GM21526 (cell line): ENCODE measurements at regions not wholly inside any gene's neighbourhood (a gene's known extent, or its start where the extent isn't known, plus 50 kb on each side); places are given as distances from the start of the nearest gene placed in this dataset.
A peak's percentile ranks its signal among the peaks of the same experiment; 100 is the strongest.

Experiments used
- ATAC-seq: cut with Tn5 transposase; IDR thresholded peaks from one replicate; pipeline ENCODE4 v1.9.1; 2021; ENCODE audit warnings: moderate library complexity; ENCODE audit not compliant: unreplicated experiment, low FRiP score

GRCh38 chrX:120819126-120819525 is 56.5 kb downstream of the CT47B1 start:
- ATAC-seq, result no peak

- no peak for ATAC-seq
Observed at GRCh38 chrX:120813982-120814381, 61.7 kb downstream of the CT47B1 start.

- ATAC-seq, result no peak
Observed at GRCh38 chrX:120801426-120801825, 74.2 kb downstream of the CT47B1 start.

- ATAC-seq, result no peak
Observed at GRCh38 chrX:120797188-120797851, 78.3 kb downstream of the CT47B1 start.

GRCh38 chrX:120795301-120795700 is 80.4 kb downstream of the CT47B1 start:
- no peak for ATAC-seq

GRCh38 chrX:120794525-120794975 is 81.1 kb downstream of the CT47B1 start:
- no peak for ATAC-seq

- ATAC-seq, result no peak
Observed at GRCh38 chrX:120793098-120793497, 82.6 kb downstream of the CT47B1 start.

GRCh38 chrX:120791013-120791643 is 84.5 kb downstream of the CT47B1 start:
- ATAC-seq, result no peak

GRCh38 chrX:120790552-120790951 is 85.1 kb downstream of the CT47B1 start:
- no peak for ATAC-seq

GRCh38 chrX:120790118-120790517 is 85.5 kb downstream of the CT47B1 start:
- ATAC-seq, result peak; percentile 84

GRCh38 chrX:120781403-120781802 is 94.3 kb downstream of the CT47B1 start:
- no peak for ATAC-seq

GRCh38 chrX:120775959-120776358 is 99.7 kb downstream of the CT47B1 start:
- no peak for ATAC-seq

GRCh38 chrX:120774606-120775005 is 101.1 kb downstream of the CT47B1 start:
- no peak for ATAC-seq

- no peak for ATAC-seq
Observed at GRCh38 chrX:120773801-120774200, 101.9 kb downstream of the CT47B1 start.

- ATAC-seq, result no peak
Observed at GRCh38 chrX:120769576-120770341, 105.9 kb downstream of the CT47B1 start.

- ATAC-seq, result no peak
Observed at GRCh38 chrX:120768681-120769080, 107.0 kb downstream of the CT47B1 start.

- no peak for ATAC-seq
Observed at GRCh38 chrX:120768254-120768653, 107.4 kb downstream of the CT47B1 start.

GRCh38 chrX:120763269-120763668 is 112.4 kb downstream of the CT47B1 start:
- no peak for ATAC-seq

- ATAC-seq, result no peak
Observed at GRCh38 chrX:120761810-120762209, 113.9 kb downstream of the CT47B1 start.

- no peak for ATAC-seq
Observed at GRCh38 chrX:120759685-120760084, 116.0 kb downstream of the CT47B1 start.

- ATAC-seq, result peak; percentile 70
Observed at GRCh38 chrX:120755066-120755846, 120.4 kb downstream of the CT47B1 start.
